Smooth muscle cell (in vitro differentiated cells): ENCODE measurements at regions not wholly inside any gene's neighbourhood (a gene's known extent, or its start where the extent isn't known, plus 50 kb on each side); places are given as distances from the start of the nearest gene placed in this dataset.

ENCODE experiments used
- DNase-seq: peaks from one replicate; lab custom pipeline; 2025; ENCODE audit not compliant: unreplicated experiment; lab: John Stamatoyannopoulos, UW
- H2AFZ ChIP-seq: fragments of 200-600 bp; sonication (generic); 2 replicates; pipeline ENCODE4 v1.6.0; 2016; ENCODE audit warnings: antibody characterized with exemption, low read depth, mild to moderate bottlenecking
- H3F3A ChIP-seq: fragments of 200-600 bp; sonication (generic); 2 replicates; pipeline ENCODE4 v1.6.0; 2017; ENCODE audit warnings: antibody characterized with exemption, low read depth
- H3K27ac ChIP-seq: fragments of 200-600 bp; sonication (generic); 2 replicates; pipeline ENCODE4 v1.5.1; 2016; ENCODE audit warnings: low read depth, mild to moderate bottlenecking
- H3K27me3 ChIP-seq: fragments of 200-600 bp; sonication (generic); 2 replicates; pipeline ENCODE4 v1.6.1; 2016; ENCODE audit warnings: low read depth, mild to moderate bottlenecking
- H3K36me3 ChIP-seq: fragments of 200-600 bp; sonication (generic); 2 replicates; pipeline ENCODE4 v1.5.1; 2016; ENCODE audit warnings: low read depth
- H3K4me1 ChIP-seq: fragments of 200-600 bp; sonication (generic); 2 replicates; pipeline ENCODE4 v1.5.1; 2016; ENCODE audit warnings: low read depth
- H3K4me2 ChIP-seq: fragments of 200-600 bp; sonication (generic); 2 replicates; pipeline ENCODE4 v1.6.0; 2016; ENCODE audit warnings: mild to moderate bottlenecking
- H3K4me3 ChIP-seq: fragments of 200-600 bp; sonication (generic); 2 replicates; pipeline ENCODE4 v1.5.1; 2016; ENCODE audit warnings: mild to moderate bottlenecking
- H3K79me2 ChIP-seq: fragments of 200-600 bp; sonication (generic); 2 replicates; pipeline ENCODE4 v1.6.0; 2016; ENCODE audit warnings: low read depth, mild to moderate bottlenecking
- H3K9ac ChIP-seq: fragments of 200-600 bp; sonication (generic); 2 replicates; pipeline ENCODE4 v1.6.0; 2016; ENCODE audit warnings: low read depth
- H3K9me3 ChIP-seq: fragments of 200-600 bp; sonication (generic); replicated peaks from 2 replicates; pipeline ENCODE4 v1.5.1; 2016; ENCODE audit warnings: low read depth
- H4K20me1 ChIP-seq: fragments of 200-600 bp; sonication (generic); 2 replicates; pipeline ENCODE4 v1.6.0; 2016; ENCODE audit warnings: low read depth
- CTCF ChIP-seq: fragments of 200-600 bp; sonication (generic); IDR thresholded peaks from 2 replicates; pipeline ENCODE4 v1.5.1; 2017; ENCODE audit warnings: borderline replicate concordance, mild to moderate bottlenecking, antibody characterized with exemption; ENCODE audit not compliant: insufficient read depth, poor library complexity, severe bottlenecking
- WGBS: methylation state at CpG from one replicate; pipeline ENCODE4 v1.1.7; 2016; ENCODE audit warnings: low lambda C conversion rate; 5-methylcytosine and 5-hydroxymethylcytosine counted together

GRCh38 chr9:107086460-107086859 is 196.6 kb upstream of the RAD23B start:
- Histone ChIP-seq H3K4me2 (no peak overlapping the region), H3K79me2 (no peaks in the 10 kb centered on the region), H3K27me3 (peaks cover 12% of the 10 kb centered on the region), H3K4me1 (no peaks in the 10 kb centered on the region), H3K36me3 (no peaks in the 10 kb centered on the region), H3K9me3 (no peaks in the 10 kb centered on the region), H3K4me3 (no peak overlapping the region), H3K27ac (no peak overlapping the region), H2AFZ (no peak overlapping the region), H3K9ac (no peak overlapping the region), H3F3A (no peaks in the 10 kb centered on the region), H4K20me1 (no peaks in the 10 kb centered on the region)
- WGBS, result 91% methylated on average over 2 of the region's 2 CpGs
- no peak for TF ChIP-seq CTCF
- no peak for DNase-seq

- Histone ChIP-seq H3K4me2 (no peak overlapping the region), H3K4me3 (no peak overlapping the region), H3K79me2 (no peaks in the 10 kb centered on the region), H3K9ac (no peak overlapping the region), H3K36me3 (no peaks in the 10 kb centered on the region), H3K27me3 (peaks cover 6% of the 10 kb centered on the region), H3K9me3 (no peaks in the 10 kb centered on the region), H4K20me1 (no peaks in the 10 kb centered on the region), H3K4me1 (no peaks in the 10 kb centered on the region), H3K27ac (no peak overlapping the region), H2AFZ (no peak overlapping the region), H3F3A (no peaks in the 10 kb centered on the region)
- no peak for DNase-seq
- no peak for TF ChIP-seq CTCF
- 94% methylated on average over 3 of the region's 3 CpGs for WGBS
These were observed 195.9 kb upstream of the RAD23B start for GRCh38 chr9:107087222-107087621.

GRCh38 chr9:107090218-107090617 is 192.9 kb upstream of the RAD23B start:
- no peak for DNase-seq
- Histone ChIP-seq H3K27me3 (no peaks in the 10 kb centered on the region), H3K4me2 (no peak overlapping the region), H3F3A (no peaks in the 10 kb centered on the region), H3K4me3 (no peak overlapping the region), H3K4me1 (no peaks in the 10 kb centered on the region), H3K27ac (no peak overlapping the region), H4K20me1 (no peaks in the 10 kb centered on the region), H3K79me2 (no peaks in the 10 kb centered on the region), H3K36me3 (no peaks in the 10 kb centered on the region), H3K9ac (no peak overlapping the region), H2AFZ (no peak overlapping the region), H3K9me3 (no peaks in the 10 kb centered on the region)
- WGBS, result 95% methylated on average over 1 of the region's 1 CpG
- TF ChIP-seq CTCF, result no peak

- H3K36me3 ChIP-seq, result no peaks in the 10 kb centered on the region
- H3K4me3 ChIP-seq, result no peak overlapping the region
- no peak for TF ChIP-seq CTCF
- no peaks in the 10 kb centered on the region for H3K9me3 ChIP-seq
- no peak for DNase-seq
- H3K27ac ChIP-seq, result no peak overlapping the region
- no peaks in the 10 kb centered on the region for H3K4me1 ChIP-seq
- no peak overlapping the region for H2AFZ ChIP-seq
- no peak overlapping the region for H3K4me2 ChIP-seq
- no peaks in the 10 kb centered on the region for H3K79me2 ChIP-seq
- H3F3A ChIP-seq, result no peaks in the 10 kb centered on the region
- H3K9ac ChIP-seq, result no peak overlapping the region
- no peaks in the 10 kb centered on the region for H3K27me3 ChIP-seq
- 99% methylated on average over 3 of the region's 3 CpGs for WGBS
- no peaks in the 10 kb centered on the region for H4K20me1 ChIP-seq
These were observed 189.6 kb upstream of the RAD23B start for GRCh38 chr9:107093365-107094060.
